SK-N-DZ (cell line): ENCODE measurements at regions not wholly inside any gene's neighbourhood (a gene's known extent, or its start where the extent isn't known, plus 50 kb on each side); places are given as distances from the start of the nearest gene placed in this dataset.
A peak's percentile ranks its signal among the peaks of the same experiment; 100 is the strongest.
"Not testable (repeated sequence)": the region's sequence is repeated elsewhere in the genome, so short reads cannot be mapped to it uniquely, and the experiment has no call there.

Experiments
- DNase-seq: peaks from one replicate; pipeline ENCODE4 v3.0.0-alpha.2; 2015; ENCODE audit warnings: low spot score

DNA sequence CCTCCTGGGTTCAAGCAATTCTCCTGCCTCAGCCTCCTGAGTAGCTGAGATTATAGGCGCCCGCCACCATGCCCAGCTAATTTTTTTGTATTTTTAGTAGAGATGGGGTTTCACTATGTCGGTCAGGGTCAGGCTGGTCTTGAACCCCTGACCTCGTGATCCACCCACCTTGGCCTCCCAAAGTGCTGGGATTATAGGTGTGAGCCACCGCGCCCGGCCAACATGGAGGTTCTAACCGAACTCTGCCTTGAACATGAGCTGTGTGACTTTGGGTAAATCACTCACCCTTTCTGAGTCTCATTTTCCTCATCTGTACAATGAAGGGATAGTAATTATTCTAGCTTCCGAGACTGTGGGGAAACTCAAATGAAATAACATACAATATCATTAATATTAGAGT is 133.5 kb upstream of the RFLNA start:
- DNase-seq: not testable (repeated sequence)

GRCh38 chr12:124162151-124163110 is 132.5 kb upstream of the RFLNA start:
- no peak for DNase-seq

- DNase-seq: no peak
Measured at GRCh38 chr12:124165695-124166094, 129.2 kb upstream of the RFLNA start.

- DNase-seq: no peak
Measured at GRCh38 chr12:124167141-124167540, 127.8 kb upstream of the RFLNA start.

DNA sequence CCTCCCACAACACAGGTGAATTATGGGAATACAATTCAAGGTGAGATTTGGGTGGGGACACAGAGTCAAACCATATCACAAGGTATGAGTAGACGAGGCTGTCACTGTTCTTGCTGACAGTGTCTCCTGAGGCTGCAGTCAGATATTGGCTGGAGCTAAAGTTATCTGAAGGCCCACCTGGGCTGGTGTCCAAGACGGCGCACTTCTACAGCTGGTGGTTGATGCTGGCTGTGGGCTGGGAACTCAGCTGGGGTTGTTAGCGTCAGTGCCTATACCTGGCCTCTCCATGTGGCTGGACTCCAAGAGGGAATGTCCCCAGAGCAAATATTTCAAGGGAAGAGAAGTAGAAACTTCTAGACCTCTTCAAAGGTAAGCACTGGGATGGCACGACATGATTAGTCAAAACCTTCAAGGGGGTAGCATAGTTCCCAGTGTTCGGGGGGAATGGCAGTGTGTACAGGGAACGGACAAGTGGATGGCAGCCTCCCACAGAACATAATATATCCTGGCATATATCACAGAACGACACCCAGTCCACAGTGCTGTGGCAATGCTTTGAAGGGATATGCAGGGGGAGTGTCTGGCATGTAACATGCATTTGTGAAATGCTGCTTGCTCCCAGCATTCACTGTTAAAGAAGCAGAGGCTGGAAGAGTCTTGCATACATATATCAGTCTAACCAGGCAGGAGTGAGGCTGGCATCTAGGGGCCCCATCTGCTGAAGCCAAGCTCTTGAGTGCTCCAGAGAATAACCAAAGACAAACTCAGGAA is 126.7 kb upstream of the RFLNA start:
- DNase-seq: no peak

DNA sequence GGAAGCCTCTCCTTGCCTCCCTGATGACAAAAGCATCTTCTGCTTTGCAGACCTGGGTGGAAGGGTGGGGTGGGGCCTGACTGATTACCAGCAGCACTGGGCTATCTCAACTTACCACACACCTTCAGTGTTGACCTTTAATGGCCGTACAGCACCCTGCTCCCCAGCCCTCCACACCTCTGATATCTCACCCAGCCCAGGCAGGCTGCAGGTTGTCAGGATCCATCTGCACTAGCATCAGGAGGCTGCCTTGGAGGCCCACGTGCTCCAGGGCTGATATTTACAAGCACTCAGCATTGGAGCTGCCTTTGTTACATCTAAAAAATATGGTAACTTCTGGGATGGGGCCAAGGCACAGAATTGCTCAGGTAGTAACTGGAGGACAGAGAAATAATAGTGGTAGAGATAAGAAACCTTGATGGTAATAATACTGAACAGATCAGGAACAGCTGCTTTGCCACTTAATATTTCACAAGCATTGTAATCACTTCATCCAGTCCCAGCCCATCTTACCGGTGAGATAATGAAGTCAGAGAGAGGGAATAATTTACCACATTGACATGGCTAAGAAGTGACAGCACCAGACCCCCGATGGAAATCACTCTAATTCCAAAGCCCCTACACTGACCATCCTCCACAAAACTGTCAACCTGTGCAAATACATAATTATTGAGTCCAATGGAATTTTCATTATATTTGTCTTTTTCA is 125.2 kb upstream of the RFLNA start:
- DNase-seq: peak; percentile 45

DNA sequence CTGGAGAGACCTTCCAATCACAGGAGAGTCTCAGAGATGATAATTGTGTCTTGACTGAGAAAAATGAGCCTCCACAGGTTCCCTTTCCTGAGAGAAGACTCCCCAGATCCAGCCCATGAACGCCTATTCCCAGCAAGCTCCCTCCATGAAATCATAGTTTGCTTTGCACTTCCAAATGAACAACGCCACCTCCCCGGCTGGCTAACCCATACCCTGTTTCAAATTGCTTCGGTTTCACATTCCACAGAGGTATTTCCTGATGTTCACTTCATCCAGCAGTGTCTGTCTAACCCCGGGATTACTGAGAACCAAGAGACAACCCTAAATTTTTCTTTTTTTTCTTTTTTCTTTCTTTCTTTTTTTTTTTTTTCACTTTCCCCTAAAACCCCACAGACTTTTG is 124.1 kb upstream of the RFLNA start:
- DNase-seq: no peak

GRCh38 chr12:124171231-124171979 is 123.5 kb upstream of the RFLNA start:
- no peak for DNase-seq

DNA sequence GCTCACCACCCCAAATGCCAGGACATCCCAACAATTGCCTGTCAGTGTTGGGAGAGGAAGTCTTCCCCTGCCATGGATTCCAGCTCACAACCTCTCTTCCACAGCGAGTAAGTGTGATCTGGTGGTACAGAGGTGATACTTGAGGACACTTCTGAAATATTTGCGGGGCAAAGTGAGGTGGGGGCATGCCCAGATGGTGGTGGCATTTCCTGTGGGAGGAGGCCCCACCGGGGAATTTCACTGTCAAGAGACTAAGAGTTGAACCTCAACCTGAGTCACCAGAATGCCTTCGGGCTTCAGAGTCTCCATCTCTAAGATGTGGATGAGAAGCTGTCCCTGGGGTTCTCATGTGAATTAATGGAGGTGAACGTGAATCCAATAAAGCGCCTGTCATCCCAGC is 122.3 kb upstream of the RFLNA start:
- no peak for DNase-seq

DNA sequence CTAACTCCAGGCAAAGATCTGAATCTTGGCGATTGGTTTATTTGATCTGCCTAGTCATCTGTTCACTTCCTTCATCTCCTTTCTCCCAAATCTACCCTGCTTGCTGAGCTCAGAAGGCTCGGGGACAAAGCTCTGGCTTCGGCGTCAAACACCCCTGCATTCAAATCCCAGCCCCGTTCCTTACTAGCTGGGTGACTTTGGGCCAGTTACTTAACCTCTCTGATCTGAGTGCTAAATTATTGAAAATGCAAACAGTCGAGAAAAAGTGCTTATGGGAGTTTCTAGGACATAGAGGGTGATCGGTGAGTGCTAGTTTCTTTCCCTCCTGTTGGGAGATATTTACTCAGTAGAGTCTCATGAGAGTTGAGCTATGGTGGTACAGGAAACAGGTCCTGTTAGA is 121.2 kb upstream of the RFLNA start:
- no peak for DNase-seq

DNA sequence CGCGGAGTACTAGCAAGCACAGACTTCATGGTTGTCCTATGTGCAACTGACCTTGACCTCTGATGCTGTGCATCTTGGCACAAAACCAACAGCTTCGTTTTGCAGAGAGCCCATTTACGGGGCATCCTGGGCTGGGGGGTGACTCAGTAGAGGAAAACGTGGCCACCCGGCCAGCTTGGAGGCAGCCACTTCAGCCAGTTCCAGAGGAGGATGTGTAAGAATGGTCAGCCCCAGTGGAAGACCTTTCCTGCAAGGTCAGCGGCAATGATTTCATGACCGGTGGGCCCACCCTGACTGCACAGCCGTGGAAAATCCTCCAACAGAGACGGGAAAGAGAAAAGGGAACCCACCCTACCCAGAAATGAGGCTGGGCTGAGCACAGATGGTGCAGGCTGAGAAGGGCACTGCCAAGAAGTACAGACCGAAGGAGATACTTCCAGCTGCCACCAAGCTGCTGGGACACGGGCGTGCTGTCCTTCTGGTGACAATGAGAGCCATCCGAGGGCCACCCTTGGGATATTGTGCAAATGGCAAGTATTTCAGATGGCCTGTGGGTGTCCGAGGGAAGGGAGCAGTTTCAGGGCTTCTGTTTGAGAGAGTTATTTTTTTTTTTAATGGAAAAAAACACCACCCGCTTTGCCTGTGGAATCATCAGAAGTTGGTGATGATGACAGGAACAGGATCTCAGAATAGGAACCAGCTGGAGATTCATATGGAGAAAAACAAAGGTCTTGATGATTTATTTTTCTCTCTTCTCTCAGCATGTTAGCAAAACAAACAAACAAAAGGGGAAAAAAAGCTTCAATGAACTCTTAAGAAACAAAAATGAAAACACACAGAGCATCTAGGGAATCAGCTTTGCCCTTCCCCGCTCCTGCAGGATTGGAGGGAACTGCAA is 120.2 kb upstream of the RFLNA start:
- DNase-seq: no peak

- DNase-seq: no peak
Measured at GRCh38 chr12:124175704-124176103, 119.2 kb upstream of the RFLNA start.

DNA sequence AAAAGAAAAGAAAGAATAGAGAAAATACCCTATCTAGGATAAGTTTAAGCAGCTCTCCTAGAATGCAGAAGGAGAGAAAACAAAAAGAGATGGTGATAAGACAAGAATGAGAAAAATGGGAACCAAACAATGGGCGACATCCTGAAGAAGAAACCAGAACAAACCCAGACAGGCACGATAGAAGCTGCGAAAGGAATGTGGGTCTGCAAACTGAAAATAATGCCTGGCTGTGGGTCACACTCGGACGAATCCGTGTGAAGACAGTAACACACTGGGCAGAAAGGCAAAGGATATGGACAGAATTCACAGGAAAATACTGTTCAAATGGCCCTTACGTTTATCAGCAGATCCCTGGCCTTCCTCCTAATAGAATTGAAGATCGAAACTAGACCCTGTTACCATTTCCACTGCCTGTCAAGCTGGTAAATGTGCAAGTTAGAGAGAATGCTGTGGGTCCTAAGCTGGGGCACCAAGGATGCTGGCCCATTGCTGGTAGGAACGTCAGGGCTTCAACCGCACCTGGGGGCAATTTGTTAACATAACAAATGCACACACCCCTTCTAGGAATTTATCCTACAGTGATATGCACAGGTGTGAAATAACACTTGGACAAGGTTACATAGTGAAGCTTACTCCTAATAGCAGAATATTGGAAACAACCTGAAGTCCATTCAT is 117.5 kb upstream of the RFLNA start:
- no peak for DNase-seq

GRCh38 chr12:124177951-124178316 is 117.0 kb upstream of the RFLNA start:
- DNase-seq: no peak

GRCh38 chr12:124179936-124180607 is 114.8 kb upstream of the RFLNA start:
- DNase-seq: no peak

DNA sequence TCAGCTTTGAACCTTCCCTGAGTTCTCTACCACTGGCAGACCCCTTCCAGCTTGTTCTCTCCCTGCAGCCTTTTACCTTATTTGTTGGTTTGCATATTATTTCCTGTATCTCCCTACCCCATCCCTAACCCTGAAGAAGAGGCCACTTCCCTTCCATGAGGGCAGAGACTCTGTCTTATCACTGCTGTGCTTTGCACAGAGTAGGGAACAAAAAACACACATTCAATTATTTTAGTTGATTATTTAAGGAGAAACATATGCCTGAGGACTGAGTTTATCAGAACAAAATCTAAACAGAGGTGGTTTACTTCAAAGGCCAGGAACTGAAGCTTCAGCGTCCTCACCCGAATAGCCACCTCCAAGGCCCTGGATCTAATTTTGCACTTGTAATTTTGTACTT is 111.7 kb upstream of the RFLNA start:
- no peak for DNase-seq

GRCh38 chr12:124184456-124184855 is 110.4 kb upstream of the RFLNA start:
- no peak for DNase-seq

DNA sequence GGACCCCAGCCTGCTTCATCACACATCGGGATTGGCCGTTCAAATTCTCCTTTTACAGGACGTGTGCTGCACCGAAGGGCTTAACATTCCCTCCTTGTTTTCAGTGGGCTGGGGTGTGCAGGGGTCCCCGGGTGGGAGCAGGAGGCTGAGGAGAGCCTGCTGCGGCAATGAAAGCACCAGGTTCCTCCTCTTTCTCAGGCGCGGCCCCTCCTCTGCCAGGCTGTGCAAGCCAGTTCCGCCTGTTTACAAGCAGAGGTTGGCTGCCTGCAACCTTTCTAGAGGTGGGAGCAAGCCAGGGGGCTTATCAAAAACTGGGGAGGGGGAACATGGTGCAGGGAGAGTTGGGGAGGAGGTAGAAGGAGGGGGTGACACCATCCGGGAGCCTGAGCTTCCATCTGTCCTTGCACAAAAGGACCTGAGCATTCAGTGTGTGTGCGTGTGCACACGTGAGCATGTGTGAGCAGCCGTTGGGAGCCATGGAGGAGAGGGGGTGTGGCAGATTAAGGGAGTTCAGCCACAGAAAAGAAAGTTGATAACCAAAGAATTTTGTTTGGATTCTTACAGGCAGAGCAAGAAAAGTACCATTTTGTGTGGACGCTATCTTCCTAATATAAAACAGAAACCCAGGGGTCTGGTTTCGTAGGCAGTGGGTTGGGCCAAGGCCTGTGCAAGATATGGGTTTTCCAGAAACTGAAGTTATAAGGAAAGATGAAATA is 108.8 kb upstream of the RFLNA start:
- no peak for DNase-seq

- no peak for DNase-seq
Measured at GRCh38 chr12:124188084-124188483, 106.8 kb upstream of the RFLNA start.
